ENCODE measurements at regions not wholly inside any gene's neighbourhood (a gene's known extent, or its start where the extent isn't known, plus 50 kb on each side); places are given as distances from the start of the nearest gene placed in this dataset.

GRCh38 chr18:8458546-8459215, 150.6 kb upstream of the RAB12 start:
- DNase-seq, result no peak

GRCh38 chr18:8460748-8461147, 148.5 kb upstream of the RAB12 start:
- no peak for DNase-seq

GRCh38 chr18:8461544-8461943, 147.7 kb upstream of the RAB12 start:
- DNase-seq, result no peak

DNA sequence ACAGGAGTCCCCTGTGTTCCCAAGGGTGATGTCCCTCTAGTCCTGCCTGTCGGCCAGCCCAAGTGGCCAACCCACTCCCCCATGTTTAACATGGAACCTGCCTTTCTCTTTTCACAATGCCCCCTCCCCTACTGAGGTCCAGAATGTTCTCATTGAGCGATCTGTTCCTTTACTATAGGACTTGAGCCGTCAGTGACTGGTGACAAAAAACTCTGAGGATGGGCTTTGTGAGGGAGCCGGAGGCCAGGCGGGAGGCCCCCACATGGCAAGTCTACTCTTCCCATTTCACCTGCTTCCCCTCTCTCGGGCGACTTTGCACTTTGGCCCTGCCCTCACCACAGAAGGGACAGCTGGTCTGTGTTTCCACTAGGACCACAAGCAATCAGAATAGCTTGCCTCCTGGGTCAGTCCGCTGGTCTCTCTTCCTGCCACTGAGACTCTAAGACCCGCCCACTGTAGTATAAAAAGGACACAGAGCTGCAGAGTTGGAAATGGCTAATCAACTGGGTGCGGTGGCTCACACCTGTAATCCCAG, 146.5 kb upstream of the RAB12 start:
- no peak for DNase-seq

GRCh38 chr18:8463791-8464190, 145.4 kb upstream of the RAB12 start:
- no peak for DNase-seq

DNA sequence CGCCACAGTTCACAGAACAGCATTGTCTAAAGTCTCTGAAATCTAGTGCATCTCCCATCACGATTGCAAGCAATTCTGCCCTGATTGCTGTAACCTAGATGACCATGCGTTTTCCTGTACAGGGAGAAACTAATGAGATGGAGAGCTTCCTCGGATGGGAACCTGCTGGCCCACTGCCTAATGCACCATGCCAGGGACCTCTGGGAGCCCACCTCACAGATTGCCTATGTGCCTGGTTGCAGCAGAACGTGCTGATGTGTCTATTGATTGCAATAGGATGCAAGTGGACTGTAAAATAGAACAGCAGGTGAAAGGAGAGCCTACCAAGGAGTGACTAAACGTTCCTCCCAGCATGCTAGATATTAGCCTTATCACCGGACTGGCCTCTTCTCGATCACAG, 141.0 kb upstream of the RAB12 start:
- no peak for DNase-seq

GRCh38 chr18:8468921-8469335, 140.3 kb upstream of the RAB12 start:
- no peak for DNase-seq

- DNase-seq, result no peak
Observed at GRCh38 chr18:8469544-8470130, 139.6 kb upstream of the RAB12 start.

GRCh38 chr18:8471372-8471771, 137.9 kb upstream of the RAB12 start:
- DNase-seq, result no peak

DNA sequence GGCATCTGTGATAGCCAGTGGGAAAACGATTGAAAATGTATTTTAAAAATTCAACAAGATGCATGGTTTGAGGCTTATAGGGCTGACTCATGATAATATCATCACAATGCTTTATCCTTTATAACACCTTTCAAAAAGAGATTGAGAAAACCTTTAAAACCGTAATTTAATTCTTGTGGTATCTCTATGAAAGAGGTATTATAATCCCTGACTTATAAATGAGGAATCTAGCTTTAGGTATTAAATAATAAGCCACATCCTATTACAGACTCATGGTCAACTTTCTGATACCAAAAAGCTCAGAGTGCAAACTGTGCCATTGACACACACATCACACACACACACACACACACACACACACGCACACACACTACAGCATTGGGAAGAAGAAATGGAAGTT, 134.6 kb upstream of the RAB12 start:
- DNase-seq, result no peak

DNA sequence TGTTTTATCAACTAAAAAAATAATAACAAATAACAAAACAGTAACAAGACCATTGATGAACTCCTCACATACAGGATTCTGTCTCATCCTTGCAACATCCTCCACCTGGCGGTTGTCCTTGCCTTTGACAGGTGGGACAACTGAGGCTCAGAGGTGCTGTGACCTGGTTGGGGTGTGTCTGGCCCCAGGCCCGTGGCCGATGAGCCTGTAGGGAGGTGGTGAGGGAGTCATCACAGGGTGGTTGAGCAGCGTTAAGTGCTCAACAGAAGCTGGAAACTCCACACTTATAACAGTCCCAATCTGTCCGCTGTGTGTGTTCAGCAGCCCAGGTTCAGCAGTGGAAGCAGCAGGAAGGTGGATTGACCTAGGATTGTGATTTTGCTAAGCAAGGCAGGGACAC, 131.6 kb upstream of the RAB12 start:
- no peak for DNase-seq

DNA sequence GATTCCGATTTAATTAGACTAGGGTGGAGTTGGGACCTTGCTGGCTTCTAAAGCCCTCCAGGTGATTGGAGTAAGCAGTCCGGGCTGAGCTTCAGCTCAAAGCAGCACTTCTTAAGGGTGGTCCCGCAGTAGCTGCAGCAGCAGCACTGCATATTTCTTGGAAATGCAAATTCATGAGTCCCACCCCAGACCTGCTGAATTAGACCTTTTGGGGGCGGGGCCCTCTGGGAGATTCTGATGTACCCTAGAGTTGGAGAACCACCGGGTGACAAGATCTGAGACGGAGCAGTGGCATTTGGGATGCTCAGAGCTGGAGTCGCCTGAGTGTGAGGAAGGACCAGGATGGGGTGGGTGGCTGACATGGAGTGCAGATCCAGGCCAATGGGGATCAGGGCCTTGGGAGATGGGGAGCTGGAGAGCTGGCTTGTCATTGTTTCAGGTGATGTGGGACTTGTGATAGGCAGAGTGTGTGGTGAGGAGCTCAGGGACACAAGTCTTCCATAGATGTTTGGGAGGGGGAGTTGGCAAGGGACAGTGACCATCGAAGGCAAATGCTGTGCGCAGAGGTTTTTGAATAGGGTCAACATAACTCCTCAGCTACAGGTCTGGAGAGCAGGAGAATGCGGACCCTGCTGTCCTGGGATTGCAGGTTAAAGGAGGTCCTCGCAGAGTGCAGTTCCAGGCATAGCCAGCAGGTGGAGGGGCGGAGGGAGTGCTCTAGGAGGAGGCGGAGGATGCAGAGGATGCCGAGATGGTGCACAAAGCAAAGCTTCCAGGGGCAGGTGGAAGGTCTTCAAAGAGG, 130.9 kb upstream of the RAB12 start:
- DNase-seq, result no peak

GRCh38 chr18:8478968-8479370, 130.3 kb upstream of the RAB12 start:
- no peak for DNase-seq

- DNase-seq, result no peak
Observed at GRCh38 chr18:8479789-8480188, 129.4 kb upstream of the RAB12 start.

GRCh38 chr18:8480506-8481328, 128.5 kb upstream of the RAB12 start:
- peak in 1 of 2 experiments; percentile 10 for DNase-seq

GRCh38 chr18:8484951-8485350, 124.3 kb upstream of the RAB12 start:
- no peak for DNase-seq

GRCh38 chr18:8489761-8490160, 119.5 kb upstream of the RAB12 start:
- DNase-seq, result no peak

DNA sequence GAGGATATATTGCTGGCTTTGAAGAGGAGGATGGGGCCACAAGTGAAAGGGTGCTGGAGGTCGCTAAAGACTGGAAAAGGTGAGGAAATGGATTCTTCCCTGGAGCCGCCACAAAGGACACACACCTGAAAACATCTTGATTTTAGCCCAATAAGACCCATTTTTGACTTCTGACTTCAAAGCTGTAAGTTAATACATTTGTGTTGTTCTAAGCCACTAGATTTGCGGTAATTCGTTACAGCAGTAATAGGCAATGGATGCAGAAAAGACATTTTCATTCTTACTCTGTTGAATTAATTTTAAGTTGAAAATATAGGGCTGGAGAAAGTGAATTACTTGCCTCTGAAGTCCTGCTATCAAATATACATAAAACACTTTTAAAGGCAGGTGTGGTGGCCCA, 117.7 kb upstream of the RAB12 start:
- no peak for DNase-seq

- no peak for DNase-seq
Observed at GRCh38 chr18:8493141-8493540, 116.1 kb upstream of the RAB12 start.

GRCh38 chr18:8496186-8496585, 113.1 kb upstream of the RAB12 start:
- DNase-seq, result no peak

- DNase-seq, result no peak
Observed at GRCh38 chr18:8498905-8499304, 110.3 kb upstream of the RAB12 start.

- no peak for DNase-seq
Observed at GRCh38 chr18:8499810-8500675, 109.2 kb upstream of the RAB12 start.

All from NCI-H187 (cell line).